ENCODE measurements at regions not wholly inside any gene's neighbourhood (a gene's known extent, or its start where the extent isn't known, plus 50 kb on each side); places are given as distances from the start of the nearest gene placed in this dataset.

GRCh38 chrX:39377773-39378172 lies 576.5 kb downstream of the MID1IP1 start:
- Mint-ChIP-seq H3K27ac (ENCODE audit: unreplicated experiment) (no peak overlapping the region), H3K27me3 (ENCODE audit: insufficient read depth, unreplicated experiment) (peaks cover 3% of the 10 kb centered on the region), H3K9me3 (ENCODE audit: unreplicated experiment) (no peaks in the 10 kb centered on the region), H3K4me3 (ENCODE audit: unreplicated experiment) (no peak overlapping the region), H3K36me3 (ENCODE audit: insufficient read depth, unreplicated experiment) (no peaks in the 10 kb centered on the region), H3K4me1 (ENCODE audit: low read depth, unreplicated experiment) (no peaks in the 10 kb centered on the region)
- BruUV-seq (replicated peaks) = no TSS peak
- Histone ChIP-seq H3K36me3 (ENCODE audit: control insufficient read depth, insufficient read depth, low read length) (no peaks in the 10 kb centered on the region), H3K27me3 (replicated peaks; ENCODE audit: control insufficient read depth, insufficient read depth, low read length) (no peaks in the 10 kb centered on the region), H3K4me3 (ENCODE audit: low read depth, low read length) (no peak overlapping the region), H3K4me1 (no peaks in the 10 kb centered on the region), H3K9me3 (no peaks in the 10 kb centered on the region)
- DNase-seq = no peak
- POLR2A ChIA-PET = no interaction called here
- CTCF ChIA-PET = no interaction called here
- intact Hi-C loops (cut with micrococcal nuclease; ENCODE audit: unreplicated experiment) = no loop called here
- TF ChIP-seq CTCF (IDR thresholded peaks at IDR 0.05; ENCODE audit: insufficient read depth in 1 of 2, low read depth in 1 of 2, low read length in 1 of 2, severe bottlenecking in 1 of 2, unreplicated experiment in 1 of 2) = no peak

GRCh38 chrX:39381422-39381821 lies 580.2 kb downstream of the MID1IP1 start:
- H3K9me3 ChIP-seq = no peaks in the 10 kb centered on the region
- no peaks in the 10 kb centered on the region for H3K36me3 ChIP-seq (ENCODE audit: control insufficient read depth, insufficient read depth, low read length)
- intact Hi-C loops (cut with micrococcal nuclease; ENCODE audit: unreplicated experiment) = no loop called here
- ChIA-PET CTCF (no interaction called here), POLR2A (no interaction called here)
- no peaks in the 10 kb centered on the region for H3K27me3 ChIP-seq (replicated peaks; ENCODE audit: control insufficient read depth, insufficient read depth, low read length)
- no peaks in the 10 kb centered on the region for H3K4me1 Mint-ChIP-seq (ENCODE audit: low read depth, unreplicated experiment)
- H3K4me3 ChIP-seq (ENCODE audit: low read depth, low read length) = no peak overlapping the region
- no peak overlapping the region for H3K27ac Mint-ChIP-seq (ENCODE audit: unreplicated experiment)
- H3K9me3 Mint-ChIP-seq (ENCODE audit: unreplicated experiment) = no peaks in the 10 kb centered on the region
- no peak overlapping the region for H3K4me3 Mint-ChIP-seq (ENCODE audit: unreplicated experiment)
- no peaks in the 10 kb centered on the region for H3K4me1 ChIP-seq
- no TSS peak for BruUV-seq (replicated peaks)
- H3K27me3 Mint-ChIP-seq (ENCODE audit: insufficient read depth, unreplicated experiment) = peaks cover 12% of the 10 kb centered on the region
- DNase-seq = no peak
- TF ChIP-seq CTCF (IDR thresholded peaks at IDR 0.05; ENCODE audit: insufficient read depth in 1 of 2, low read depth in 1 of 2, low read length in 1 of 2, severe bottlenecking in 1 of 2, unreplicated experiment in 1 of 2) = no peak
- no peaks in the 10 kb centered on the region for H3K36me3 Mint-ChIP-seq (ENCODE audit: insufficient read depth, unreplicated experiment)

GRCh38 chrX:39384996-39385395 lies 583.7 kb downstream of the MID1IP1 start:
- ChIA-PET POLR2A (no interaction called here), CTCF (no interaction called here)
- no peaks in the 10 kb centered on the region for H3K4me1 ChIP-seq
- BruUV-seq (replicated peaks) = no TSS peak
- Mint-ChIP-seq H3K36me3 (ENCODE audit: insufficient read depth, unreplicated experiment) (peaks cover 4% of the 10 kb centered on the region), H3K27me3 (ENCODE audit: insufficient read depth, unreplicated experiment) (peaks cover 12% of the 10 kb centered on the region), H3K27ac (ENCODE audit: unreplicated experiment) (no peak overlapping the region), H3K9me3 (ENCODE audit: unreplicated experiment) (no peaks in the 10 kb centered on the region), H3K4me1 (ENCODE audit: low read depth, unreplicated experiment) (no peaks in the 10 kb centered on the region), H3K4me3 (ENCODE audit: unreplicated experiment) (no peak overlapping the region)
- no peak overlapping the region for H3K4me3 ChIP-seq (ENCODE audit: low read depth, low read length)
- intact Hi-C loops (cut with micrococcal nuclease; ENCODE audit: unreplicated experiment) = no loop called here
- H3K36me3 ChIP-seq (ENCODE audit: control insufficient read depth, insufficient read depth, low read length) = no peaks in the 10 kb centered on the region
- H3K9me3 ChIP-seq = no peaks in the 10 kb centered on the region
- DNase-seq = no peak
- no peaks in the 10 kb centered on the region for H3K27me3 ChIP-seq (replicated peaks; ENCODE audit: control insufficient read depth, insufficient read depth, low read length)
- TF ChIP-seq CTCF (IDR thresholded peaks at IDR 0.05; ENCODE audit: insufficient read depth in 1 of 2, low read depth in 1 of 2, low read length in 1 of 2, severe bottlenecking in 1 of 2, unreplicated experiment in 1 of 2) = no peak

Data from Caco-2 (cell line).